Activated T-cell treated with anti-CD3 and anti-CD28 coated beads, Interleukin-2, amount 50 U/mL, for 24 hours (primary cell): ENCODE measurements at regions not wholly inside any gene's neighbourhood (a gene's known extent, or its start where the extent isn't known, plus 50 kb on each side); places are given as distances from the start of the nearest gene placed in this dataset.

Experiments
- DNase-seq: peaks from one replicate; pipeline ENCODE4 v3.0.0-alpha.2; 2020
- H3K27ac Mint-ChIP-seq: 2 replicates; pipeline ENCODE4 v1.8.0; 2020; ENCODE audit warnings: mild to moderate bottlenecking, mixed read lengths
- H3K27me3 Mint-ChIP-seq: 2 replicates; pipeline ENCODE4 v1.8.0; 2020; ENCODE audit warnings: mixed read lengths
- H3K36me3 Mint-ChIP-seq: 2 replicates; pipeline ENCODE4 v1.8.0; 2020; ENCODE audit warnings: low read depth, mixed read lengths
- H3K4me1 Mint-ChIP-seq: 2 replicates; pipeline ENCODE4 v1.8.0; 2020; ENCODE audit warnings: low read depth, mixed read lengths
- H3K4me3 Mint-ChIP-seq: 2 replicates; pipeline ENCODE4 v1.8.0; 2020; ENCODE audit warnings: mild to moderate bottlenecking, moderate library complexity, mixed read lengths
- H3K9me3 Mint-ChIP-seq: 2 replicates; pipeline ENCODE4 v1.8.0; 2020; ENCODE audit warnings: mixed read lengths

DNA sequence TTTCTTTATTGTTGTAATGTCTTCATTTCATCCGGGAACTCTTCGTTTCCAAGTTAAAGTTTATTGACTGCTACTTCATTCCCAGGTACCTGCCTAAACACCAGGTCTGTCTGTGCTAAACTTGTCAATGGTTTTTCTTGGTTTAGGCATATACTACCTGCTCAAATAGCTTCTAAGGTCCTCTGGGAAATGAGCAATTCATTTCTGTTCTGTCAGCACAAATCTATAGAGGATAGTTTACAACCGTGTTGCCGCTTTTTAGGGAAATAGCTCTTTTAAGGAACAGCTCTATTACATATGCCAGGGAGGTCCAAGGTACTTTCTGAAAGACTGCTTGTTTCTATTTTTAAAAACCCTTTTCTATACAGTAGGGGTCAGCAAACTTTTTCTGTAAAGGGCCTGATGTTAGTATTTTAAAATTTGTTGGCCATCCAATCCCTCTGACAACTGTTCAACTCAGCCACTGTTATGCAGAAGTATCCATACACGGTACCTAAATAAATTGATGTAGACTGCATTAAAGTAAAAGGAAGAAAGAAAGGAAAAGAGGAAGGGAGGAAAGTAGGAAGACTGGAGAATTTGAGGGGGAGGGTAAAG lies 222.7 kb upstream of the PTBP2 start:
- Mint-ChIP-seq H3K9me3 (no peaks in the 10 kb centered on the region), H3K27me3 (no peaks in the 10 kb centered on the region), H3K4me3 (no peak overlapping the region), H3K27ac (no peak overlapping the region), H3K4me1 (no peaks in the 10 kb centered on the region), H3K36me3 (no peaks in the 10 kb centered on the region)
- no peak for DNase-seq

- Mint-ChIP-seq H3K27ac (no peak overlapping the region), H3K4me3 (no peak overlapping the region), H3K4me1 (no peaks in the 10 kb centered on the region), H3K27me3 (no peaks in the 10 kb centered on the region), H3K36me3 (no peaks in the 10 kb centered on the region), H3K9me3 (no peaks in the 10 kb centered on the region)
- no peak for DNase-seq
Measured at GRCh38 chr1:96508233-96508632, 213.4 kb upstream of the PTBP2 start.

DNA sequence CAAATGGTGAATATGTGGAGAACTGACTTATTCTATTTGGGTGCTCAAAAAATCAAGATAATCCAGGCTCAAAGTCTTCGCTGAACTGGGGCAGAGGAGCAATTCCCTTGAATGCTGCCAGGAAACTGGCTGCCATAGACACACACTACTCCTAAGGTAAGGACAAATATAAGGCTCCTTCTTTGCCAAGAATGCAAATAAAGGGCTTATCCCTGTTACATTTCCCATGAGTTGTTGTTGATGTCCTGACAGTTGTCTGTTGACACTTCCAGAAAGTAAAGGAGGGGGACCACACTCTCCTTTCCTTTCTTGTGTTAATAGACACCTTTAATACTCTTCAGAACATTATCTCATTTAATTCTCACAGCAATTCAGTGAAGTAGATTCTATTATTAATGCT lies 212.2 kb upstream of the PTBP2 start:
- H3K27me3 Mint-ChIP-seq: no peaks in the 10 kb centered on the region
- DNase-seq: no peak
- H3K27ac Mint-ChIP-seq: no peak overlapping the region
- no peaks in the 10 kb centered on the region for H3K36me3 Mint-ChIP-seq
- H3K4me3 Mint-ChIP-seq: no peak overlapping the region
- no peaks in the 10 kb centered on the region for H3K4me1 Mint-ChIP-seq
- H3K9me3 Mint-ChIP-seq: no peaks in the 10 kb centered on the region

- no peak overlapping the region for H3K27ac Mint-ChIP-seq
- H3K4me1 Mint-ChIP-seq: no peaks in the 10 kb centered on the region
- no peak overlapping the region for H3K4me3 Mint-ChIP-seq
Measured at GRCh38 chr1:96509951-96510350, 211.6 kb upstream of the PTBP2 start.

DNA sequence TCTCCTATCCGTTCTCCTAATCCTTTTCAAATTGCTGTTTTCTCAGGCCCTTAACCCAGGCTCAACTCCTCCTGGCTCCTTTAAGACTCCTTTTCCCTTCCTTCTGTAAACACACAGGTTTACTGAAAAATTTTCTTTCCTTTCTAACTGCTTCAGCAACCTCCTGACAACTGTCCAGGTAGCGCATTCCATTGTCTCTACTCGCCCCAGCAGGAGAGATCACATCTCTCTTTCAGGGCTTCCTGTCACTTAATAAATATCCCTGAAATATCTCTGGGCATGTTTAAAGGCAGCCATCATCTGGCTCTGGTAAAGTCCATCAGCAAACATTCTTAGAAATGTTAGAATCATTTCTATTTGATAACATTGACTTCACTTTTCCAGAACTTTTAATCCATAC lies 211.2 kb upstream of the PTBP2 start:
- no peaks in the 10 kb centered on the region for H3K36me3 Mint-ChIP-seq
- H3K27ac Mint-ChIP-seq: no peak overlapping the region
- no peak for DNase-seq
- no peaks in the 10 kb centered on the region for H3K9me3 Mint-ChIP-seq
- no peaks in the 10 kb centered on the region for H3K4me1 Mint-ChIP-seq
- no peaks in the 10 kb centered on the region for H3K27me3 Mint-ChIP-seq
- H3K4me3 Mint-ChIP-seq: no peak overlapping the region

More at GRCh38 chr1:96509951-96510350, 211.6 kb upstream of the PTBP2 start:
- no peak for DNase-seq
- Mint-ChIP-seq H3K9me3 (no peaks in the 10 kb centered on the region), H3K27me3 (no peaks in the 10 kb centered on the region), H3K36me3 (no peaks in the 10 kb centered on the region)

GRCh38 chr1:96510911-96511310 lies 210.7 kb upstream of the PTBP2 start:
- H3K27me3 Mint-ChIP-seq: no peaks in the 10 kb centered on the region
- DNase-seq: no peak
- H3K36me3 Mint-ChIP-seq: no peaks in the 10 kb centered on the region
- H3K27ac Mint-ChIP-seq: no peak overlapping the region
- no peak overlapping the region for H3K4me3 Mint-ChIP-seq
- H3K9me3 Mint-ChIP-seq: no peaks in the 10 kb centered on the region
- H3K4me1 Mint-ChIP-seq: no peaks in the 10 kb centered on the region

GRCh38 chr1:96513136-96513535 lies 208.4 kb upstream of the PTBP2 start:
- no peaks in the 10 kb centered on the region for H3K27me3 Mint-ChIP-seq
- no peaks in the 10 kb centered on the region for H3K36me3 Mint-ChIP-seq
- no peaks in the 10 kb centered on the region for H3K9me3 Mint-ChIP-seq
- no peak overlapping the region for H3K4me3 Mint-ChIP-seq
- DNase-seq: no peak
- no peak overlapping the region for H3K27ac Mint-ChIP-seq
- H3K4me1 Mint-ChIP-seq: no peaks in the 10 kb centered on the region

GRCh38 chr1:96515430-96515829 lies 206.2 kb upstream of the PTBP2 start:
- Mint-ChIP-seq H3K27ac (no peak overlapping the region), H3K9me3 (no peaks in the 10 kb centered on the region), H3K4me3 (no peak overlapping the region), H3K4me1 (no peaks in the 10 kb centered on the region), H3K27me3 (no peaks in the 10 kb centered on the region), H3K36me3 (no peaks in the 10 kb centered on the region)
- DNase-seq: no peak

DNA sequence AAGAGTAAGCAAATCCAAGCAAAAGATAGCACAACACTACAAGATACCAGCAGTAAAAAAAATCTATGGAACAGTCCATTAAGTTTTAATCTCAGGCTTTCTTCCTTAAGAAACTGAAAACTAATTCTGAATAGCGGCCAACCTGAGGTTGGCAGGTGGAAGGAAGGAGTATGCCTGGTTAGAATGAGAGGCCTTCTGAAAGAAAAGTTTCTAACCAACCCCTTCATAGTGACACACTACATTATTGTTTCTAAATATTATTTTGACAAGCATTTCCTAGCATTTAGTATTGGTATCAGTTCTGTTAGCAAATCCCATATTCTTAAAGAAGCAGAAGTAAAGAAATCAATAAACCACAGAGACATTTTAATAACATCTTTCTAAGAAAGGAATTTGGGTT lies 205.7 kb upstream of the PTBP2 start:
- no peak overlapping the region for H3K4me3 Mint-ChIP-seq
- H3K4me1 Mint-ChIP-seq: no peaks in the 10 kb centered on the region
- no peaks in the 10 kb centered on the region for H3K36me3 Mint-ChIP-seq
- no peak for DNase-seq
- H3K27ac Mint-ChIP-seq: no peak overlapping the region
- no peaks in the 10 kb centered on the region for H3K27me3 Mint-ChIP-seq
- H3K9me3 Mint-ChIP-seq: no peaks in the 10 kb centered on the region

DNA sequence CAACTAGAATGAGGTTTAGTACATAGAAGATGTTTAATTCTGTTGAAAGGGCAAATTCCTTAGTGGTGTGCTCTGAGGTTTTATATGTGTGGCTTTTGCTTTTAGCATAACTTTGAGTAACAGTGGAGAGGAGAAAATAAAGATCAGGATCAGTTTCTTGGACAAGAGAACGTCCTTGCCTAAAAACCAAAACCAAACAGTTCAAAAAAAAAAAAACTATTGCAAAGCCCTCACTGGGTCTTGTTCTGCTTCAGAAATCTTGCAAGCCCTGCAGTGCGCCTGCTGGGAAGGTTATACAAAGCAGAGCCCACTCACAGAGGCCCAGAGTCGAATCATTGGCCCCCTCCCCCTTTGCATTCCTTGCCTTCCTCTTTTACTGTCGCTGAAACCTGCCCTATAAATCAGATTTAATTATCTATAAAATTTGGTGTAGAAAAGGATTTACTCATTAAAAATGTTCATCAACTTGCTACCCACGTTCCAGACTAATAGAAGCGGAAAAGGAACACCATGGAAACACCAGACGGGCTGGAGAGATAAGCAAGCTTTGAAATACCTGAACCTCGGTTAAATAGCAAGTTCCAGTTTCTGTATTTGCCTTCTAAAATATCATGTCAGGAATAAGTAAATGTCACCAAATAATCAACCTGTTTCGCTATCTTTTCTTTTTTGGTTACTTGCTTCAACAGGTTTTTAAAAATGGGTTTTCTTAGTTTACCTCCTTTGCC lies 201.6 kb upstream of the PTBP2 start:
- no peak overlapping the region for H3K4me3 Mint-ChIP-seq

DNA sequence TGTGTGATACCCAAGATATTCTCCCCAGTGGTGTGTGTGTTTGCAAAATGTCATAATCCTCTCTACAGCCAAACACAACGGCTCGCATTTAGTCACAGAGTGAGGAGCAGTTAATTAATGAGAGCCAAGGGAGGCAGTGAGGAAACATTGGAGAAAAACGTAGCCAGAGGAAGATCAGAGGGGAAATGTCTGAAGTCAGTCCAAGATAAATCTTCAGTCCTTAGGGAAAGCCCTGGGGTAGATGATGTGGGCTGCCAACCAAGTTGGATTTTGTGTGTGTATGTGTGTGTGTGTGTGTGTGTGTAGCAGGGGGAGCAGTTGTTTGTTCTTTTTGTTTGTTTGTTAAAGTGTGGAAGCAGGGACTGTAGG lies 201.0 kb upstream of the PTBP2 start:
- no peak overlapping the region for H3K4me3 Mint-ChIP-seq
- no peak overlapping the region for H3K27ac Mint-ChIP-seq
- H3K9me3 Mint-ChIP-seq: no peaks in the 10 kb centered on the region
- H3K36me3 Mint-ChIP-seq: no peaks in the 10 kb centered on the region
- no peak for DNase-seq
- no peaks in the 10 kb centered on the region for H3K27me3 Mint-ChIP-seq
- no peaks in the 10 kb centered on the region for H3K4me1 Mint-ChIP-seq

More for the DNA sequence above, 201.6 kb upstream of the PTBP2 start:
- DNase-seq: no peak
- H3K4me1 Mint-ChIP-seq: no peaks in the 10 kb centered on the region
- H3K36me3 Mint-ChIP-seq: no peaks in the 10 kb centered on the region
- H3K27me3 Mint-ChIP-seq: no peaks in the 10 kb centered on the region
- H3K9me3 Mint-ChIP-seq: no peaks in the 10 kb centered on the region
- no peak overlapping the region for H3K27ac Mint-ChIP-seq

- H3K4me3 Mint-ChIP-seq: no peak overlapping the region
- H3K27me3 Mint-ChIP-seq: no peaks in the 10 kb centered on the region
- no peaks in the 10 kb centered on the region for H3K4me1 Mint-ChIP-seq
- no peaks in the 10 kb centered on the region for H3K9me3 Mint-ChIP-seq
- no peak overlapping the region for H3K27ac Mint-ChIP-seq
- no peak for DNase-seq
- no peaks in the 10 kb centered on the region for H3K36me3 Mint-ChIP-seq
Measured at GRCh38 chr1:96521010-96521409, 200.6 kb upstream of the PTBP2 start.

- Mint-ChIP-seq H3K27ac (no peak overlapping the region), H3K4me3 (no peak overlapping the region), H3K4me1 (no peaks in the 10 kb centered on the region), H3K27me3 (no peaks in the 10 kb centered on the region), H3K9me3 (no peaks in the 10 kb centered on the region), H3K36me3 (no peaks in the 10 kb centered on the region)
- no peak for DNase-seq
Measured at GRCh38 chr1:96521994-96522760, 199.4 kb upstream of the PTBP2 start.

DNA sequence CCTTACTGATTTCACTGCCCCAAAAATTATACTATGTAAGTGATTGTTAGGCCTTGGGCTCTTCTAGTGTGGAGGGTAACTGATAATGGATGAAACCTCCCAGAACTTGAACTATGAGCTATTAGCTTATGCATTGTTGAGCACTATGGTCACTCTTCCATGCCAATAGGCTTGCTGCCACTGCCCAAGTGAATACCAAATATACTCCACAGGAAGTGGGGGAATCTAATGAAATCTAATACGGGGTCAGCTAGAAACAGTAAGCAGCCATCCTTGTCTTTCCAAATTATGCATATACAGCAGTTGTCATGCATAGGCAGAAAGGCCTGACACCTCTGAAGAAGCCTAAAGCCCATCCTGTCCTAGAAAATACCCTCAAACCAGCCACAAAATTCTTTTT lies 198.7 kb upstream of the PTBP2 start:
- no peaks in the 10 kb centered on the region for H3K27me3 Mint-ChIP-seq
- H3K9me3 Mint-ChIP-seq: no peaks in the 10 kb centered on the region
- H3K4me1 Mint-ChIP-seq: no peaks in the 10 kb centered on the region
- no peaks in the 10 kb centered on the region for H3K36me3 Mint-ChIP-seq
- no peak overlapping the region for H3K27ac Mint-ChIP-seq
- no peak for DNase-seq
- H3K4me3 Mint-ChIP-seq: no peak overlapping the region

DNA sequence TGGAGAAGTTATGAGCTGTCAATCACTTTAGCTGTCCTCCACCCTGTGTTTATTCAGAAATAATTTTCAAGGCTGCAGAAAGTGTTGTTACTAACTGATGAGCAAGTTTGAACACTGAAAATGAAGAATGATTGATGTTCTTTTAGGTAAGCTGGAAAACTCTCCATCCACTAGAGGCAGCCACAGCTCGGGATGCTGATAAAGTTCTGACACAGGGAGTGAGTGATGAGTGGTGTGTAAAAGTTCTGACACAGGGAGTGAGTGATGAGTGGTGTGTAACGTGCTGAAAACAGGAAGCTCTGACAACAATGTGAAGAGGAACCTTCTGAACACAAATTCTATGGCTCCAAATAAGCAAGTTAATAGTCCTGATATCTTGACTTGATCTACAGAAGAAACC lies 197.5 kb upstream of the PTBP2 start:
- Mint-ChIP-seq H3K4me3 (no peak overlapping the region), H3K27ac (no peak overlapping the region), H3K36me3 (no peaks in the 10 kb centered on the region), H3K9me3 (peaks cover 11% of the 10 kb centered on the region), H3K27me3 (no peaks in the 10 kb centered on the region), H3K4me1 (no peaks in the 10 kb centered on the region)
- no peak for DNase-seq
